ENCODE measurements at regions not wholly inside any gene's neighbourhood (a gene's known extent, or its start where the extent isn't known, plus 50 kb on each side); places are given as distances from the start of the nearest gene placed in this dataset.

DNA sequence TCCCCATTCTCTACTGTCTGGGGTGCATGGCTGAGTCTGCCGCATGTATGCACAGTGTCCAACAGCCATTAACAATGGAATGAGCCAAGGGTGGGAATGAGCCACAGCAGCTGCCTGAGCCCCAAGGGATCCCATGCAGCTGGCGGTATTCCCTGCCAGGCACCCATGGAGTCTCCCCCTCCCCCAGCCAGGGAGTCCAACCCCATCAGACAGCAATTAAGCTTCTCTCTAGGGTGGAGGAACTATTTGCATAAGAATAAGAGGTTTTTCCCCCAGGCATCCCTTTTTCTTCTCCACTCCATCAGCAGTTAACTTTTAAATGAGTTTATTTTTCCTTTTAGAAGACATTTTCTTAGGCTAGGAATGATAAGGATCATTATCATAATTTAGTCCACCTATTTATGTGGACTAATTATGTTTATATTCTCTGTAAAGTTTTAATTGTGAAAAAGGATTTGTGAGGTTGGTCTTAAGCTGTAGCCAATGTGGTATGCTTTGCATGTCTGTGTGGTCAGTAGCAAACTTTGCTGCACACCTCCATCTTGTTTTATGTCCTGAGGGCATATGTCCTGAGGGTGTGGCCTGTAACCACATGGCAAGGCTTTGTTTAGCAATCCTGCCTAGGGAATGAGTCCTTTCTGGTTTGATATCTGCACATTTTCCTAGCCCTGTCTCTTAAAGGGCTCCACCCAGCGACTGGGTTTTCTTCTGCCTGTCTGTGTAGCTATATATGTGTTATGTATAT is 158.9 kb upstream of the OLIG3 start:
- no peaks in the 10 kb centered on the region for H3K4me1 Mint-ChIP-seq
- no peak overlapping the region for H3K27ac Mint-ChIP-seq
- H3K36me3 Mint-ChIP-seq, result peaks cover 0 to 17% (median 15%) of the 10 kb centered on the region in 3 donors
- DNase-seq, result no peak
- peaks cover 0 to 14% (median 10%) of the 10 kb centered on the region in 3 donors for H3K27me3 Mint-ChIP-seq (ENCODE audit: low read depth in 3 of 3)
- H3K9me3 Mint-ChIP-seq, result peaks cover 21 to 66% (median 39%) of the 10 kb centered on the region in 6 donors
- no peak overlapping the region for H3K4me3 Mint-ChIP-seq

DNA sequence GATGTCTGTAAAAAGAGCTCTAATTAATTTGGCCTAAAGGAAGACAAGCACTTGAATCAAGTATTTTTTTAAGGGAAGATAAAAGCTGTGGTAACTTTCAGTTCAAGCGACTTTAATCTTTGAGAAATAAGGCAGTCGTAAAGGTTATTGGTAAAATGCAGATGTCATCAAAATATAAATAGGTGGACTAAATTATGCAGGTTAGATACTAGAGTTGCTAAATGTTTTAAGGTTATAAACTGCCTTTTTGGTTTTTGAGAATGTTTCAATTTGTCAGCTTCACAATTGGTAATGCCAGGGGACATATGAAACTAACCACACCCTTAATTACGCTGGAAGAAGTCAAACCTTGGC is 159.5 kb upstream of the OLIG3 start:
- Mint-ChIP-seq H3K4me1 (no peaks in the 10 kb centered on the region), H3K36me3 (peaks cover 0 to 17% (median 15%) of the 10 kb centered on the region in 3 donors), H3K27me3 (ENCODE audit: low read depth in 3 of 3) (peaks cover 0 to 10% (median 10%) of the 10 kb centered on the region in 3 donors), H3K9me3 (peaks cover 21 to 66% (median 39%) of the 10 kb centered on the region in 6 donors), H3K4me3 (no peak overlapping the region), H3K27ac (no peak overlapping the region)
- DNase-seq, result no peak

DNA sequence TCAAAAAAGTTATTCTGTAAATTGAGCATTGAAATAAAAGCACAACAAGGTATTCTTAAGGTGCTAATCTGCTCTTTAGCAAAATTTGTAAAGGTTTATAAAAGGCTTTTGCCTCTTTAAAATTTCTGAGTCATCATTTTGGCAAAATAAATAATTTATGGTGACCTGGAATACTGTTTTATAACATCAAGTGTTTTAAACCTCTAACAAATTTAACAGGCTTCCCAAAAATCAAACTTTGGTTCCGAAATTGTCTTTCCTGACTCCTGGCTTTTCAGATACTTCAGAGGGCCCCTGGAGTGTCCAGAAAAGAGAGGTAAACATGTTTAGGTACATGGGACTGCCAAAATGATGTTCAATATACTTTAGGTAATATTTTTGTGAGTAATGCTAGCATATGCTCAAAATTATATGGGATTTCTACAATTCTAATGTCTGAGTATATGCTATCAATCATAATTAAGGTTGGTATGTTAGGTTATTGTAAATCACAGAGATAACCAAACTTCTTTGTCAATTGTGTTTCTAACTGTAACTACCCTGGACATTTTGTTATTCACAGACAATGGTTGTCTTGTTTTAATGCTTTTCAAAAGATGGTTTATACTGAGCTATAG is 160.3 kb upstream of the OLIG3 start:
- Mint-ChIP-seq H3K4me3 (no peak overlapping the region), H3K4me1 (no peaks in the 10 kb centered on the region), H3K9me3 (peaks cover 21 to 66% (median 39%) of the 10 kb centered on the region in 6 donors), H3K36me3 (peaks cover 0 to 17% (median 15%) of the 10 kb centered on the region in 3 donors), H3K27ac (no peak overlapping the region), H3K27me3 (ENCODE audit: low read depth in 3 of 3) (peaks cover 0 to 10% (median 9%) of the 10 kb centered on the region in 3 donors)
- no peak for DNase-seq

DNA sequence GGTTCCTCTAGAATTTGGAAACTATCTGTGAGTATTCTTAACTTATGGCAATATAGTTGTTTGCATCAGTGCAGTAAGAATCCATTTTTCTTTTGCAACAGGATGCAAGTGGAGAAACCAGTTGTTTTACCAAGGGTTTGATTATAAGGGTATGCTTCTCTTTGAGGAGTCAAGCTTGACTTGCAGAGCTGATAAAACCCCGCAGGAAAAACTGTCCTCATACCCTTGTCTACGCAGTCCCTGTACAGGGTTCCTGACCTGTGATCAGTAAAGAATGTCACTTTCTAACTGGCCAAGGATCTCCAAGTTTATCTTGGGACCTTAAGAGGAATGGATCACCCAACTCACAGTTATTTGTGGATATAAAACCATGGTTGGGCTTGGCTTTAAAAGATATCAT is 161.1 kb upstream of the OLIG3 start:
- H3K27me3 Mint-ChIP-seq (ENCODE audit: low read depth in 3 of 3), result peaks cover 0 to 10% (median 6%) of the 10 kb centered on the region in 3 donors
- no peak overlapping the region for H3K4me3 Mint-ChIP-seq
- no peak overlapping the region for H3K27ac Mint-ChIP-seq
- H3K9me3 Mint-ChIP-seq, result peaks cover 21 to 66% (median 39%) of the 10 kb centered on the region in 6 donors
- peaks cover 0 to 17% (median 15%) of the 10 kb centered on the region in 3 donors for H3K36me3 Mint-ChIP-seq
- no peak for DNase-seq
- H3K4me1 Mint-ChIP-seq, result no peaks in the 10 kb centered on the region

DNA sequence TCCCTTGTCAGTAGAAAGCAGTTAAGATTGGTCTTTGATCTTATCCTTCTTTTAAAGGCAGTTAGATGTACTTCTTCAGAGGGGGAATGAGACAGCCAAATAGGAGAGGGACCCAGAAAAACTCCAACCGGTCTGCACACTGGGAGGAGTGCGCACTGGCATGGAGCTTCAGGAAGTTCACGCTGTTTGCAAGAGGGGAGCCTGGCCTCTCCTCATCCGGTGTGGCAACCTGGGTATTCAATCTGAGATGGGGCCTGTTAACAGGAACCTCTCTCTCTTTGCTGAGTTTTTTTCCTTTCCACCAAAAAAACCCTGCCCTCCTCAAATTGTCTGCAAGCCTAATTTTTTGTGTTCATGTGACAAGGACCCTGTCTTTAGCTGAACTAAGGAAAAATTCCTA is 162.5 kb upstream of the OLIG3 start:
- Mint-ChIP-seq H3K9me3 (peaks cover 16 to 62% (median 36%) of the 10 kb centered on the region in 6 donors), H3K27ac (no peak overlapping the region), H3K36me3 (peaks cover 0 to 17% (median 15%) of the 10 kb centered on the region in 3 donors), H3K27me3 (ENCODE audit: low read depth in 3 of 3) (peaks cover 0 to 10% (median 6%) of the 10 kb centered on the region in 3 donors), H3K4me3 (no peak overlapping the region), H3K4me1 (no peaks in the 10 kb centered on the region)
- DNase-seq, result no peak

DNA sequence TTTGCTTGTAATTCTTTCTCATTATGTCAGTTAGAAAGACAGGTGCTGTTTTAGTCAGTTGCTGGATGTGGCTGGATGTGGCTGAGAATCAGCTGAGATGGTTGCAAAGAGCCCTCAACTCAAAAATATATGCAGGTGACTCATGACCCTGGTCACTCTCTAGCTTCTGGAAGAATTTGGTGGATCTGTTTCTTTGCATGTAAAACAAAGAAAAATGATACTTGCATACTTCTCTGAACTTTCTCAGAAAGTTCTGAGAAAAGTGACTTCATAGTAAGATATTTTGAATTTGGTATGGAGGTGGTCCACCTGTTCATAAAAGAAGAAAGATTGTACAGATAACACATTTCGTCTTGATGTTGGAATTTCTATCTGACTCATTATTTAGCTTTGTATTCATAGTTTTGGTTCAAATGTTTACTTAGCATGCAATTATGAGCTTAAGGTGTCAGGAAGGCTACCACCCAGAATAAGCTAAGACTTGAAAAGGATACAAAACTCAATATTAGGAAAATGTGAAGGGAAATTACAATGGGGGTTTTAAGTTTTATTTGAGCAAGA is 163.2 kb upstream of the OLIG3 start:
- no peak for DNase-seq
- no peak overlapping the region for H3K27ac Mint-ChIP-seq

DNA sequence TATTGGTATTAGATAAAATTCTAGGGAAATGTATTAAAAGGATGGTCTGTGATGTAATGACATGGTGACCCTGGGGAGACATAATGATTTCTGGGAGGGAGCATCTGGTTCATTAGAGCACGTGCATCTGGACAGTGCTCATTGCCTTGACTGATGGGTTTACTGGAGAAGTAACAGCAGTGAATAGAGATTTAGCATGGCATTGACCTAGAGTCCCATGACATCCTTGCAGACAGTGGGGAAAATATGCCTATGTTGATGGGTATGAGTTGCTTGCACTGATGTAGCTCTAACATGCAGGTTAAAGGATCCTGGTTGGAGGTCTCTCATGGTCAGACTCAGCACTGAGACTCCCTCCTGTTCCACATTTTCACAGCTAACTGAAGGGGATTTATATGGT is 164.1 kb upstream of the OLIG3 start:
- no peaks in the 10 kb centered on the region for H3K4me1 Mint-ChIP-seq
- DNase-seq, result no peak
- no peak overlapping the region for H3K27ac Mint-ChIP-seq
- H3K4me3 Mint-ChIP-seq, result no peak overlapping the region
- H3K27me3 Mint-ChIP-seq (ENCODE audit: low read depth in 3 of 3), result peaks cover 0 to 8% (median 6%) of the 10 kb centered on the region in 3 donors
- H3K36me3 Mint-ChIP-seq, result peaks cover 0 to 17% (median 15%) of the 10 kb centered on the region in 3 donors
- peaks cover 7 to 46% (median 28%) of the 10 kb centered on the region in 6 donors for H3K9me3 Mint-ChIP-seq

More for the DNA sequence above, 163.2 kb upstream of the OLIG3 start:
- no peaks in the 10 kb centered on the region for H3K4me1 Mint-ChIP-seq
- H3K9me3 Mint-ChIP-seq, result peaks cover 12 to 55% (median 35%) of the 10 kb centered on the region in 6 donors
- H3K36me3 Mint-ChIP-seq, result peaks cover 0 to 17% (median 15%) of the 10 kb centered on the region in 3 donors
- no peak overlapping the region for H3K4me3 Mint-ChIP-seq
- peaks cover 0 to 10% (median 6%) of the 10 kb centered on the region in 3 donors for H3K27me3 Mint-ChIP-seq (ENCODE audit: low read depth in 3 of 3)

DNA sequence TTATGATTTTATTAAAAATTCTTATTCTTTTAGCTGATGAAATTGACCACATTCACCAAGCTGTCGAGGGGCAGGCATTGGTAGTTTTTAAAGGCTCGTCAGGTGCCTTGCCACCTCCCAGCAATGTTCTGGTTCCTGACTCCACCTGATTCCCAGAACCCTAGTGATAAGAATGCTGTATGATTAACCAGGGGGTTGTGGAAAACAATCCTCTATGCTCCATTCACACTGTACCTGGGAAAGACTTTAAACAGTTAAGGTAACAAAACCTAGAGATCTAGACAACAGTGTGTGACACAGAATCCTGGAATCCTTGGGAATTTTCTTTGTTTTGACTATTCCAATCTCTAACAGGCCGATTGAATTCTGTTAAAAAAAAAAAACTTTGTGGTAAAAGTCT is 165.7 kb upstream of the OLIG3 start:
- peaks cover 3 to 31% (median 17%) of the 10 kb centered on the region in 6 donors for H3K9me3 Mint-ChIP-seq
- H3K27me3 Mint-ChIP-seq (ENCODE audit: low read depth in 3 of 3), result peaks cover 0 to 6% (median 6%) of the 10 kb centered on the region in 3 donors
- peaks cover 0 to 13% (median 10%) of the 10 kb centered on the region in 3 donors for H3K36me3 Mint-ChIP-seq
- no peak for DNase-seq
- no peaks in the 10 kb centered on the region for H3K4me1 Mint-ChIP-seq
- H3K4me3 Mint-ChIP-seq, result no peak overlapping the region
- H3K27ac Mint-ChIP-seq, result no peak overlapping the region

DNA sequence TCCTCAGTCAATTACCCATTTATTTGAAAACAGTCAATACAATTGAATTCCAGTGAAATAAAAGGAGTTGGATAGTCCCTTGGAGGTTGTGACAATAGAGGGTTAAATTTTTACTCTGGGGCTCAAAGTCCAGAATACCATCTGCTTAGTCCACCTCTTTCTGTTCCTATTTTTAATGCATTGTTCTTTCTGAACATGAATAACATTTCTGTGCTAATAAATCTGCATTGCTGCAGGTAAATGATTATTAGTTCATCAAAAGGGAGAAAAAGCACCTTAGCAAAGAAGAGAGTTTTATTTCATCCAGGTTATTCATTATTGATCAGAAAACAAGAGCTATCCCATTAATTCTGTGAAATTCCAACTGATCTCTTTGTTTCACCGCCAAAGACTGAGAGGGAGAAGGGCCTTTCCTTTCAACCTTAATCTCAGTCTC is 166.1 kb upstream of the OLIG3 start:
- Mint-ChIP-seq H3K9me3 (peaks cover 0 to 27% (median 13%) of the 10 kb centered on the region in 6 donors), H3K27me3 (ENCODE audit: low read depth in 3 of 3) (peaks cover 0 to 6% (median 6%) of the 10 kb centered on the region in 3 donors), H3K4me1 (no peaks in the 10 kb centered on the region), H3K36me3 (peaks cover 0 to 13% (median 10%) of the 10 kb centered on the region in 3 donors), H3K27ac (no peak overlapping the region), H3K4me3 (no peak overlapping the region)
- DNase-seq, result no peak

DNA sequence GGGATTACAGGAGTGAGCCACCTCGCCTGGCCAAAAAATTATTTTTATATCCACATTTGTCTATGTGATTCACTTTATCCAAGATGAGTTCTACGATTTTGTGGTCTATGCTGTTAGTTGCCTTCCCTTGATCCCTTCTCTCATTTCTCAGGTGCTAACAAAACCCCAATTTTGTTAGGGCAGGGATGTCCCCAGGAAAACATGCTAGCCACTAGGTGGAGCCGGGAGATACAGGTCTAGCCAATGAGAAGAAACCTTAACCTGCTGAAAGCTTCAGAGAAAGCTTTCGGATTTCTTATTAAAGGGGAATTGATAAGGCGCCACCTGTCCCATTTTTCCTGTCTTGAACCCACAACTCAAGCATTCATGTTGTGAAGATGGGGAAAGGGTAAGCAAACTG is 167.4 kb upstream of the OLIG3 start:
- Mint-ChIP-seq H3K36me3 (peaks cover 0 to 7% (median 4%) of the 10 kb centered on the region in 3 donors), H3K9me3 (peaks cover 0 to 14% (median under 1%) of the 10 kb centered on the region in 6 donors), H3K27ac (no peak overlapping the region), H3K4me1 (peaks cover 0 to 5% of the 10 kb centered on the region in 2 donors), H3K4me3 (no peak overlapping the region), H3K27me3 (ENCODE audit: low read depth in 3 of 3) (peaks cover 0 to 6% (median 4%) of the 10 kb centered on the region in 3 donors)
- peak in 1 of 3 donors; percentile 20 for DNase-seq

DNA sequence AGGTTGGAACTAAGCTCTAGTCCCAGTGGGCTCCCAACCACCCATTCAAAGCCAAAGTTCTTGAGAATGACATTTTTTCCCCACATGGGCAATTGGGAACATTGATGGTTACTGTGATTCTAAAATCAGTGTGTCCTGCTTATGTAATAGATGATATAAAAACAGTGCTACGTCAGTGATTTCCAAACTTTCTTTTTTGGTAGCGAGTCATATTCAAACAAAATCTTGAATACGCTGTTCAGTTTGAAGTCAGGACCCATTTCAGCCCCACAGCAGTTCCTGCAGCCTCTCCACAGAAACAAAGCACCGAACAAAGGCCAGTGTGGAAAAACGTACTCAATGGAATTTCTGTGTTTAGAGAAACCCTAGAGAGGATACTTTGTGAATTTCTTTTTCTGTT is 170.0 kb upstream of the OLIG3 start:
- no peaks in the 10 kb centered on the region for H3K9me3 Mint-ChIP-seq
- H3K36me3 Mint-ChIP-seq, result no peaks in the 10 kb centered on the region
- DNase-seq, result no peak
- H3K4me3 Mint-ChIP-seq, result no peak overlapping the region
- H3K4me1 Mint-ChIP-seq, result peaks cover 0 to 5% of the 10 kb centered on the region in 2 donors
- H3K27ac Mint-ChIP-seq, result no peak overlapping the region
- H3K27me3 Mint-ChIP-seq (ENCODE audit: low read depth in 3 of 3), result no peaks in the 10 kb centered on the region

DNA sequence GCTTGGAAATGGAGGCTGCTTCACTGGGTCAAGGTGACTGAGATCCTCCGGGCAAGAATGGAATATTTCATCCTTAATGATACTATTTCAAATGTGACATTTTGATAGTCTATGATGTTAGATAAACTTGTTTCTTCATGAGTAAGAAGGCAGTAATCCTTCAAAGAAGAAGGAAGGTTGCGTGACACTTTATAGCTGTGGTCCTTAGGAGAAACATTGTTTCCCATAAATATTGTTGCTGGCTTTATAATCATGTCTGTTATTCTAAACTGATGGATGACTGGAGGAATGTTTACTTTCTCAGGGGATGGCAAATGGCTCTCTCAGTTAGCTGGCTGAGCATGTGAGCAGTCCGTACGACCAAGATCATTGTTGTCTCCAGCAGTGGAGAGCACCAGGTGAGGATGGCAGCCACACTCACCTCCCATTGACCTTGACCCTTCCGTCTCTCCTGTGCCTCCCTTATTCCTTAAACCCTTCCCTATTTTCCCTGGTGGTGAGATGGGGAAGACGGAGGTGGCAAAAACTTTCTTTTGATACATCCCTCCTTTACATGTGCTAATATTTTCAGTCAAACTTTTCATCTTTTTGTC is 171.2 kb upstream of the OLIG3 start:
- Mint-ChIP-seq H3K36me3 (no peaks in the 10 kb centered on the region), H3K9me3 (no peaks in the 10 kb centered on the region), H3K27me3 (ENCODE audit: low read depth in 3 of 3) (peaks cover 0 to under 1% (median 0%) of the 10 kb centered on the region in 3 donors), H3K4me1 (peaks cover 0 to 5% of the 10 kb centered on the region in 2 donors), H3K4me3 (no peak overlapping the region), H3K27ac (no peak overlapping the region)
- DNase-seq, result no peak

DNA sequence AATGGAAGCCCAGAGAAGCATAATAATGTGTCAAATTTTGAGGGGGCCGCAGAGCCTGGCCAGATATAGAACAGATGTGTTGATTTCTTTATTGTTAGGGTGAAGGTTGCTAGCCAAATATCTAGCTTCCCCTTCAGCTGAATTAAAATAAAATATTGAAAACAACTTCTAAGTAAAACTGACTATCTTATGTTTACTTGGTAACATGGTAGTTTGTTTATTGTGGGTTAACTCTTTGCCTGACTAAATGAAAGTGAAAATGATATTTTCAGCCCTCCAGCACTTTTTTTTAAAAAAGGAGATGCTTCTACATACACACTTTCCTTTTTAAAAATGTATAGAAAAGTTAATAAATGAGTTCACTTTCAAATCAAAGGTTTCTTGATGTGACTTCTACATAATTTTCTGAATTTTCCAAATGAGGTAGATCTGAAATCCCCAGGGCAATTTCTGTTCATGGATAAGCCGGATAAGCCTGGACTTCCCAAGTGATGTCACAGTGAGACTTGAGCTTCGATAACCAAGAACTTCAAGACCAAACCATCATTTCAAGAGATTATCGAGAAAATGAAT is 172.1 kb upstream of the OLIG3 start:
- Mint-ChIP-seq H3K27me3 (ENCODE audit: low read depth in 3 of 3) (peaks cover 0 to 6% (median 3%) of the 10 kb centered on the region in 3 donors), H3K4me3 (peak overlapping the region in 1 of 5 donors; percentile 14), H3K9me3 (no peaks in the 10 kb centered on the region), H3K4me1 (peaks cover 0 to 5% of the 10 kb centered on the region in 2 donors), H3K27ac (peak overlapping the region in 1 of 6 donors; percentile 16), H3K36me3 (peaks cover 0 to 4% (median 0%) of the 10 kb centered on the region in 3 donors)
- peak in 1 of 3 donors; percentile 16 for DNase-seq
